Hematopoietic multipotent progenitor cell treated with erythropoietin and hydrocortisone succinate and interleukin-3 and kit ligand, for 4 days (in vitro differentiated cells): ENCODE measurements at regions not wholly inside any gene's neighbourhood (a gene's known extent, or its start where the extent isn't known, plus 50 kb on each side); places are given as distances from the start of the nearest gene placed in this dataset.
A peak's percentile ranks its signal among the peaks of the same experiment; 100 is the strongest.

Source experiments
- DNase-seq: peaks from one replicate; pipeline ENCODE4 v3.0.0-alpha.2; 2015

GRCh38 chr6:22036699-22037098 is 260.1 kb downstream of the PRL start:
- no peak for DNase-seq

GRCh38 chr6:22041797-22042480 is 254.9 kb downstream of the PRL start:
- no peak for DNase-seq

- no peak for DNase-seq
These were observed 254.1 kb downstream of the PRL start for GRCh38 chr6:22042706-22043105.

GRCh38 chr6:22043284-22043962 is 253.4 kb downstream of the PRL start:
- DNase-seq: no peak

GRCh38 chr6:22045261-22045912 is 251.4 kb downstream of the PRL start:
- DNase-seq: no peak

- DNase-seq: no peak
These were observed 247.8 kb downstream of the PRL start for GRCh38 chr6:22049002-22049401.

- peak; percentile 52 for DNase-seq
These were observed 243.3 kb downstream of the PRL start for GRCh38 chr6:22053391-22053997.

- DNase-seq: no peak
These were observed 240.4 kb downstream of the PRL start for GRCh38 chr6:22056398-22056797.

- no peak for DNase-seq
These were observed 238.9 kb downstream of the PRL start for GRCh38 chr6:22057962-22058361.

GRCh38 chr6:22059126-22059525 is 237.7 kb downstream of the PRL start:
- no peak for DNase-seq

GRCh38 chr6:22059946-22060345 is 236.9 kb downstream of the PRL start:
- DNase-seq: no peak

- DNase-seq: peak; percentile 78
These were observed 233.9 kb downstream of the PRL start for GRCh38 chr6:22062807-22063408.

- no peak for DNase-seq
These were observed 232.3 kb downstream of the PRL start for GRCh38 chr6:22064558-22064957.

GRCh38 chr6:22067122-22067521 is 229.7 kb downstream of the PRL start:
- no peak for DNase-seq

GRCh38 chr6:22067671-22068070 is 229.2 kb downstream of the PRL start:
- no peak for DNase-seq

GRCh38 chr6:22068561-22069305 is 228.1 kb downstream of the PRL start:
- DNase-seq: no peak

GRCh38 chr6:22069306-22069800 is 227.5 kb downstream of the PRL start:
- DNase-seq: no peak

GRCh38 chr6:22071270-22072041 is 225.4 kb downstream of the PRL start:
- peak; percentile 23 for DNase-seq

GRCh38 chr6:22072949-22073348 is 223.9 kb downstream of the PRL start:
- peak; percentile 62 for DNase-seq

GRCh38 chr6:22073516-22074198 is 223.2 kb downstream of the PRL start:
- peak; percentile 51 for DNase-seq

GRCh38 chr6:22078288-22078687 is 218.5 kb downstream of the PRL start:
- no peak for DNase-seq
